Inflammatory macrophage treated with lipopolysaccharide for 1 hour (primary cell): ENCODE measurements at regions not wholly inside any gene's neighbourhood (a gene's known extent, or its start where the extent isn't known, plus 50 kb on each side); places are given as distances from the start of the nearest gene placed in this dataset.
A peak's percentile ranks its signal among the peaks of the same experiment; 100 is the strongest.
"Not testable (repeated sequence)": the region's sequence is repeated elsewhere in the genome, so short reads cannot be mapped to it uniquely, and the experiment has no call there.

Source experiments
- DNase-seq, 2 donors: peaks; one replicate each; pipeline ENCODE4 v3.0.0-alpha.2; 2020 to 2022

GRCh38 chrX:39484159-39485068 lies 613.3 kb downstream of the BCOR start:
- no peak for DNase-seq

GRCh38 chrX:39487166-39487968 lies 610.4 kb downstream of the BCOR start:
- peak in 1 of 2 donors; percentile 25 for DNase-seq

- no peak for DNase-seq
Measured at GRCh38 chrX:39487969-39488330, 609.8 kb downstream of the BCOR start.

- DNase-seq = peak; percentile 57 to 59
Measured at GRCh38 chrX:39491548-39492297, 606.0 kb downstream of the BCOR start.

- peak; percentile 27 to 43 for DNase-seq
Measured at GRCh38 chrX:39492497-39493162, 605.1 kb downstream of the BCOR start.

- no peak for DNase-seq
Measured at GRCh38 chrX:39493168-39493567, 604.6 kb downstream of the BCOR start.

GRCh38 chrX:39497117-39497516 lies 600.6 kb downstream of the BCOR start:
- DNase-seq = not testable (repeated sequence)

- DNase-seq = peak; percentile 33 to 46
Measured at GRCh38 chrX:39497702-39498265, 600.0 kb downstream of the BCOR start.

GRCh38 chrX:39499996-39500395 lies 597.8 kb downstream of the BCOR start:
- DNase-seq = no peak

- DNase-seq = no peak
Measured at GRCh38 chrX:39501822-39502221, 595.9 kb downstream of the BCOR start.

- DNase-seq = peak; percentile 22 to 41
Measured at GRCh38 chrX:39502486-39502885, 595.3 kb downstream of the BCOR start.

- DNase-seq = no peak
Measured at GRCh38 chrX:39504227-39504626, 593.5 kb downstream of the BCOR start.

- DNase-seq = no peak
Measured at GRCh38 chrX:39504850-39505259, 592.9 kb downstream of the BCOR start.

- DNase-seq = no peak
Measured at GRCh38 chrX:39506131-39506530, 591.6 kb downstream of the BCOR start.

- DNase-seq = no peak
Measured at GRCh38 chrX:39507034-39507433, 590.7 kb downstream of the BCOR start.

GRCh38 chrX:39507617-39508299 lies 590.0 kb downstream of the BCOR start:
- no peak for DNase-seq

- no peak for DNase-seq
Measured at GRCh38 chrX:39508300-39508692, 589.5 kb downstream of the BCOR start.

GRCh38 chrX:39509157-39509556 lies 588.6 kb downstream of the BCOR start:
- DNase-seq = no peak

- DNase-seq = no peak
Measured at GRCh38 chrX:39513836-39514235, 583.9 kb downstream of the BCOR start.

- DNase-seq = no peak
Measured at GRCh38 chrX:39514801-39515200, 583.0 kb downstream of the BCOR start.

- DNase-seq = no peak
Measured at GRCh38 chrX:39516427-39516841, 581.3 kb downstream of the BCOR start.
